Fibroblast of skin of back (primary cell): ENCODE measurements at regions not wholly inside any gene's neighbourhood (a gene's known extent, or its start where the extent isn't known, plus 50 kb on each side); places are given as distances from the start of the nearest gene placed in this dataset.
A peak's percentile ranks its signal among the peaks of the same experiment; 100 is the strongest.

ENCODE experiments used
- DNase-seq: peaks from one replicate; pipeline ENCODE4 v3.0.0-alpha.2; 2013

- DNase-seq = peak; percentile 52
Measured at GRCh38 chr2:19747310-19748072, 154.3 kb downstream of the TTC32 start.

DNA sequence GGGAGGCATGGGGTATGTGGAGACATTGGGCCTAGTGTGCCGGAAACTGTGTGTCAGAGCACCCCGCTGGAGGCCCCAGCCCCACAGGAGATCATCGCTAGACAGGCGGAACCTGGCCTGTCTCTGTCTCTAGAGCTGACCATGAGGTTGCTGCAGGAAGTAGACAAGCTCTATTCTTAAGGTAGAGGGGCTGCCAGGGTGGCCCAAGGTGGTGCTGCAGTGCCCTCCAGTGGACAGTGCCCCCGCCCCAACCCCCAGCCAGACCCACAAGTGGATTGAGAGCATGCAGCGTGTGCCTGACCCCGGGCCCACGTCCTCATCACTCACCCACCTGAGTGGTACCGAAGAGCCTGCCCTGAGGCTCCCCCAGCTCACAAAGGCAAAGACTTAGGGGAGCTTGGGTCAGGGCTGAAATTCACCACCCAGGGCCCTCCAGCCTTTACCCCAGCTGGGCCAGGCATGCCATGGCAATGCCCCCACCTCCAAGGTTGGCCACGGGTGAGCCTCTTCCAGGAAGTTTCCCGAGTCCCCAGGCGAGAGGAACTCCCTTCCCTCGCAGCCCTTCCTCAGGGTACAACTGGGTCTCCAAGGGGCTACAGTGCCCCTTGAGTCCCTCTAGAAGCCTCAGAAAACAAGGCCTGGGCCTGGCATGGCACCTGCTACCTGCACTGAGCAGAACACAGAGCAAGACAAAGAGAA, 155.0 kb downstream of the TTC32 start:
- no peak for DNase-seq

DNA sequence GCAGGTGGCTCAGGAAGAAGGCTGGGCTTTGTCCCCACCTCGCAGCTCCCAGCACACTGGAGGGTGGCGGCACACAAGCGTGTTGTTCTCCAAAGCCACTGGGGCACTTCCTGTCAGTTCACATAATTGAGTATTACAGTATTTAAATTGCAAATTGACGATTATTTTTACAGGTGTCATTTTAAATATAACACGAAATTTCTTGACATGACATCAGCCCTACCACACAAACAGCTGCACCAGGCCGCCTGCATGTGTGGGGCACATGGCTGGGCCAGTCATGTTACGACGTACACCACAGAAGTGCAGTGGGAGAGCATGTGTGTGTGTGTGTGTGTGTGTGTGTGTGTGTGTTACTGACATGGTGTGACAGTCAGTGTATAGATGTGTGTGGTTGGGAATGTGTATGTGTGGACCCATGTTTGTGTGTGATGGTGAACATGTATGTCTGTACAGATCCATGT, 155.6 kb downstream of the TTC32 start:
- no peak for DNase-seq

DNA sequence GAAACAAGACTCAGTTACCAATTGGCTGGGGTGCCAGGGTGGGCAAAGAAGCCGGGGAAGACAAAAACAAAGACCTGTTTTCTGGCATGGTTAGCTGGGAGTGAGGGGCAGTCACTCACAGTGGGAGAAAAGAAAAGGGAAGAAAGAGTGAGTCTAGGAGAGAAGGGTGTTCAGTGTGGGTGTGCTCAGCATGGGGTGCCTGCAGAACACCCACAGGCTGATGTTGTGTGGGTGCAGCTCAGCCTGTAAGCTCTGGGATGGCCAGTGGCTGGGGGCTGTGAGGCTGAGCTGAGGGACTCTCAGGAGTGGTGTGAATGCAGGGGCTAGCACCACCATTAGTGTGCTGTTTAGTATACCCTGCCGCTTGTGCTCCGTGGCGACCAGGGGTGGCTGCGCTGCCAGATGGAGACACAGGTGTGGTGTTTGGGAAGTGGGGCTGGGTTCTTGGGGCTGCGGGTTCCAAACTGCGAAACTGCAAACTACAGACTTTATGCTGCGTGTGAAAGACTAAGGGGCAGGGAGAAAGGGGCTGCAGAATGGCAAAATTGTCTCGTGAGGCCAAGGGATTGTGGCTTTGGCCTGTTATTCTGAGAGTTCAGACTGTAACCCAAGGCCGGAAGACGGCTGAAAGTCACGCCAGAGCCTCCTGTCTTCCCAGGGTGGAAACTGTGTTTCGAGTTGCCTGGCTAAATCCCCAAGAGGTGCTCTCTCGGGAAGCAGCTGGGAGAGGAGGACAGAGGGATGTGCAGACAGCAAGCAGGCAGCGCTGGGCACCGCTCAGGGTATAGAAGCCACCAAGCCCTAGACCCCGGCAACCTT, 156.3 kb downstream of the TTC32 start:
- no peak for DNase-seq

GRCh38 chr2:19744456-19745199, 157.2 kb downstream of the TTC32 start:
- no peak for DNase-seq

- DNase-seq = no peak
Measured at GRCh38 chr2:19743641-19744040, 158.1 kb downstream of the TTC32 start.

DNA sequence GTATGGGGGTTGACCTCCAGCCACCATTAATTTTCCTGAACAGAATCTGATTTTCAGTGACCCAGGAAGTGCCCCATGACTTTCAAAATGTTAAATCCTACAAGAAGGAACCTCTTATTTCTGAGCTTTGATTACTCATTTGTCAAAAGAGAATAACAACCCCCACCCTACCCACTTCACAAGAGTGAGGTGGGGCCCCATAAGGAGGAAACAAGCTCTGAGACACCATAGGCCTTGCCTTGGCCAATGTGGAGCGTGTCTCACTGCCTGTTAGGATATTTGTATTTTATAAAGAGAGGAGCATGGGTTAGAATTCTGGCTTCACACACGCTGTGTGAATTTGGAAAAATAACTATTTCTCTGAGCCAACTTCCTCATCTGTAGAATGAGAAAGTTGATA, 158.9 kb downstream of the TTC32 start:
- no peak for DNase-seq

DNA sequence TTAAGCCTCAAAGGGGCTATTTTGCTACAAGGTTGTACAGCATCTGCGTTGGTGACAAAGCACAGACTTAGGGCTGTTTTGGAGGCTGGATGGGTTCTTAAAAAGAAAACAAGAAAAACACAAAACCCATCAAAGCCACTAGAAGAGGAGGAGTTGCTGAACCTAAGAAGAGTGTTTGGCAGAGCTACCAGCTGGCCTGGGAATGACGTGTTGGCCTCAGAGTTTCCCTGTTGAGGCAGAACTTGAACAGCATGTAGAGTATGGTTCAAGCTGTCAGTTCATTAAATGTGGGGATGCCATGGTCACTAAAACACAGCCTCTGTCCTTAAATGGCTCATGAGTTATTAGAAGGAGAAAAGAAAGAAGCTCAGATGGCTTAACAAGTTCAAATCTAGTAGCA, 162.5 kb downstream of the TTC32 start:
- peak; percentile 39 for DNase-seq

DNA sequence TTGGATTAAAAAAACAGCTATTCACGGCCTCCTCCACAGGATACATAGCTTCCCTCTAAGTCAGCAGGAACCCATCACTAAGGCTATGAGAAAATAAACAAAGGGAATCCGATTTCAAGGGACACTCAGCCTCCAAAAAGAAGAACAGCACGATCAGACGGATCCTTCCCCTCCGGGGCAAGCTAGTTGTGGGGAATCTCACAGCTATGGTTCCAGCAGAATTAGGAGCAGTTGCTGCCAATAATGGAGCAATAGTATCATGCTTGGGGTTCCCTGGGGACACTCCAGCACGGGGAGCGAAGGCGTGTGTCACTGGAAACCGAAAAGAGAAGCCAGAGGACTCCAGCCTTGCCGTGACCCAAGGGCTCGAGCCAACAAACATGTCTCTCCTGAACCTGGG, 163.1 kb downstream of the TTC32 start:
- peak; percentile 96 for DNase-seq

GRCh38 chr2:19736191-19736831, 165.5 kb downstream of the TTC32 start:
- no peak for DNase-seq

DNA sequence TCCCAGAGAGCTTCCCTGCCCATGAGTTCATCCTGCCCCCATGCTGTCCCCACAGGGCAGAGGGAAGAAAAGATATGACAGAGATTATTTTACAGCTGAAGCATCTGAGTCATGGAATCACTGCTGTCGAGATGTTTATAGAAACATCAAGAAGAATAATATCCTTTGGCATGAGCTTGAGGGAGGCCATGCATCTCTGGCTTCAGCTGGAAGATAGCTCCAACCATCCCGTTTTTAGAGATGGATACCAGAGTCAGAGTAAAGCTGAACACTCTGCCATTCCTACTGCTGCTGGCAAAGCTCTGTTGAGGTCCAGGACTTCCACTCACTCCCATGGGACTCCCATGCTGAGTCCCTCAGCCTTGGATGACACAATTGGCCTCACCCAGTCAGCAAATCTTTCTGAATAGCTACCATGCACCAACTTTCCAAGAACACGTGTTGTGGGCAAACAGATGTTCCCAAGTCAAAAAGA, 167.8 kb downstream of the TTC32 start:
- peak; percentile 92 for DNase-seq

- no peak for DNase-seq
Measured at GRCh38 chr2:19733390-19733789, 168.4 kb downstream of the TTC32 start.

GRCh38 chr2:19732255-19732654, 169.5 kb downstream of the TTC32 start:
- DNase-seq = no peak

- DNase-seq = no peak
Measured at GRCh38 chr2:19731515-19731914, 170.3 kb downstream of the TTC32 start.

- DNase-seq = no peak
Measured at GRCh38 chr2:19731037-19731436, 170.7 kb downstream of the TTC32 start.

- DNase-seq = peak; percentile 44
Measured at GRCh38 chr2:19728125-19728524, 173.7 kb downstream of the TTC32 start.

DNA sequence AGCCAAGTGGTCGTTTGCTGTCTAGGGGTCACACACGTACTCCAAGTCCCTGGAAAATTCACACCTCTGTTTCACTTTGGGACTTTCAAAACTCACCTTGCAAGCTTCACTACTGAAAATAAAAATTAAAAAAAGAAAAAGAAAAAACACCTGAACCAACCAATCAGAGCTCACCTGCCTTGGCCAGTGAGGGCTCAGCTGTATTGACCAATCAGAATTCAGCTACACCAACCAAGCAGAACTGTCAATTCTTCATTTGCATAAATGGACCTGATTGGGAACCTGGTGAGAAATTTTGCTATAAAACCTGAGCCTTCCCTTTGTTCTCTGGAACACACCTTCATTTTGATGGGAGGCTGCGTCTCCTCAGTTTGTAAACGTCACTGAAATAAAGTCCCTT, 176.4 kb downstream of the TTC32 start:
- DNase-seq = no peak

DNA sequence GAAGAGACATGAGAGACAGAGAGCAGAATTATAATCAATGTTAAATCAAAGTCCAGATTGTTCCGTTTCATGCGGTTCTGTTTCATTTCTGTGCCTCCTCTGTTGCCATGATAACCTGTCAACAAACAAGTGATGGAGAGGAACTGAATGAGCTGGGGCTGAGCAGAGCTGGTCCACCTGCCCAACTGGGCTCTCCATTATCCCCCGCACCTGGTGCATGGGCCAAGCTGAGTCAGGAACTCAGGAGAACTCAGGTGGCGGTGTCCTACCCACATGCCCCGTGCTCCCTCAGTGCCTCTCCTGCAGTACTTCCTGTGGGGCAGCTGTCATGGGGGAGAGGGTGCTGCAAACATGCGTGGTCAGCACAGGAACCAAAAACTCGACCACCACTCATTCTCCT, 178.8 kb downstream of the TTC32 start:
- no peak for DNase-seq

- peak; percentile 89 for DNase-seq
Measured at GRCh38 chr2:19722531-19722971, 179.2 kb downstream of the TTC32 start.

GRCh38 chr2:19720306-19720705, 181.5 kb downstream of the TTC32 start:
- DNase-seq = no peak

GRCh38 chr2:19719540-19719939, 182.2 kb downstream of the TTC32 start:
- no peak for DNase-seq

- DNase-seq = no peak
Measured at GRCh38 chr2:19717446-19717845, 184.3 kb downstream of the TTC32 start.
